HEK293 (cell line): ENCODE measurements at regions not wholly inside any gene's neighbourhood (a gene's known extent, or its start where the extent isn't known, plus 50 kb on each side); places are given as distances from the start of the nearest gene placed in this dataset.

Experiments
- CTCF ChIP-seq: fragments of 450-650 bp; formaldehyde crosslinking; IDR thresholded peaks from 2 replicates; pipeline ENCODE4 v1.5.1; 2016; ENCODE audit warnings: missing biosample characterization, missing genetic modification characterization
- ZBTB26 ChIP-seq: fragments of 450-650 bp; formaldehyde crosslinking; optimal IDR thresholded peaks from 2 replicates; pipeline ENCODE3; 2016; ENCODE audit warnings: missing biosample characterization, mild to moderate bottlenecking, missing genetic modification characterization
- ZNF561 ChIP-seq: fragments of 450-650 bp; IDR thresholded peaks from 2 replicates; pipeline ENCODE4 v1.5.1; 2018; ENCODE audit warnings: missing biosample characterization, missing genetic modification characterization, borderline replicate concordance

- TF ChIP-seq ZBTB26 (tag by site-specific recombination) (no peak), CTCF (tag by site-specific recombination) (no peak), ZNF561 (no peak)
Observed at GRCh38 chr10:21071001-21071673, 174.0 kb upstream of the NEBL start.
